Neural cell (in vitro differentiated cells): ENCODE measurements at regions not wholly inside any gene's neighbourhood (a gene's known extent, or its start where the extent isn't known, plus 50 kb on each side); places are given as distances from the start of the nearest gene placed in this dataset.

Source experiments
- H2AFZ ChIP-seq: fragments of 200-600, 300-800 bp; sonication (generic), shearing (Covaris generic); 2 replicates; pipeline ENCODE4 v1.6.0; 2014; ENCODE audit warnings: low read depth, mild to moderate bottlenecking, antibody characterized with exemption, low read length, moderate library complexity
- H3F3A ChIP-seq: fragments of 200-600 bp; shearing (Covaris generic); 2 replicates; pipeline ENCODE4 v1.6.1; 2016; ENCODE audit warnings: mild to moderate bottlenecking, moderate library complexity, mixed read lengths, antibody characterized with exemption, low read length; ENCODE audit not compliant: insufficient read depth, poor library complexity, severe bottlenecking
- H3K27ac ChIP-seq: fragments of 200-600, 300-800 bp; sonication (generic), shearing (Covaris generic); 2 replicates; pipeline ENCODE4 v1.5.1; 2014; ENCODE audit warnings: mild to moderate bottlenecking, low read length, moderate library complexity
- H3K27me3 ChIP-seq: fragments of 300-800, 200-600 bp; sonication (generic), shearing (Covaris generic); 2 replicates; pipeline ENCODE4 v1.6.0; 2014; ENCODE audit warnings: mild to moderate bottlenecking, low read depth, low read length, moderate library complexity; ENCODE audit not compliant: insufficient read depth
- H3K36me3 ChIP-seq: fragments of 300-800, 200-600 bp; sonication (generic), shearing (Covaris generic); 2 replicates; pipeline ENCODE4 v1.5.1; 2014; ENCODE audit warnings: mild to moderate bottlenecking, antibody characterized with exemption, low read length, moderate library complexity; ENCODE audit not compliant: insufficient read depth
- H3K4me2 ChIP-seq: fragments of 300-800, 200-600 bp; sonication (generic), shearing (Covaris generic); 2 replicates; pipeline ENCODE4 v1.6.0; 2014; ENCODE audit warnings: mild to moderate bottlenecking, low read length
- H3K4me3 ChIP-seq: fragments of 300-800, 200-600 bp; sonication (generic), shearing (Covaris generic); 2 replicates; pipeline ENCODE4 v1.5.1; 2014; ENCODE audit warnings: mild to moderate bottlenecking, low read length, moderate library complexity
- H3K79me2 ChIP-seq: fragments of 200-600 bp; shearing (Covaris generic); replicated peaks from 2 replicates; pipeline ENCODE4 v1.6.0; 2014; ENCODE audit warnings: mild to moderate bottlenecking, low read length, moderate library complexity; ENCODE audit not compliant: insufficient read depth
- H3K9ac ChIP-seq: fragments of 300-800, 200-600 bp; sonication (generic), shearing (Covaris generic); 2 replicates; pipeline ENCODE4 v1.6.1; 2016; ENCODE audit warnings: mild to moderate bottlenecking, low read length, mixed read lengths
- H3K9me2 ChIP-seq: fragments of 200-600 bp; shearing (Covaris generic); 2 replicates; pipeline ENCODE4 v1.6.1; 2016; ENCODE audit warnings: mild to moderate bottlenecking, low read length, mixed read lengths; ENCODE audit not compliant: insufficient read depth
- H3K9me3 ChIP-seq: fragments of 200-600, 300-800 bp; sonication (generic), shearing (Covaris generic); 2 replicates; pipeline ENCODE4 v1.6.1; 2016; ENCODE audit warnings: mild to moderate bottlenecking, mixed run types, low read length, moderate library complexity, mixed read lengths
- H4K20me1 ChIP-seq: fragments of 200-600 bp; shearing (Covaris generic); 2 replicates; pipeline ENCODE4 v1.6.1; 2016; ENCODE audit warnings: mild to moderate bottlenecking, mixed run types; ENCODE audit not compliant: insufficient read depth
- CTCF ChIP-seq: fragments of 450-650 bp; IDR thresholded peaks from 2 replicates; pipeline ENCODE4 v1.5.1; 2014; ENCODE audit warnings: antibody characterized with exemption, mild to moderate bottlenecking, moderate library complexity; ENCODE audit not compliant: poor library complexity, severe bottlenecking
- EP300 ChIP-seq: fragments of 450-650 bp; conservative IDR thresholded peaks from 2 replicates; pipeline ENCODE4 v1.6.1; 2014; ENCODE audit warnings: antibody characterized with exemption, mild to moderate bottlenecking, moderate library complexity; ENCODE audit not compliant: poor library complexity, severe bottlenecking
- EZH2 ChIP-seq: fragments of 200-600, 300-800 bp; shearing (Covaris generic), sonication (generic); IDR thresholded peaks from 2 replicates; pipeline ENCODE4 v1.6.1; 2014; ENCODE audit warnings: antibody characterized with exemption, low read length, borderline replicate concordance, mild to moderate bottlenecking; ENCODE audit not compliant: insufficient read depth, poor library complexity, severe bottlenecking
- MXI1 ChIP-seq: fragments of 450-650 bp; conservative IDR thresholded peaks from 2 replicates; pipeline ENCODE4 v1.6.1; 2014; ENCODE audit warnings: antibody characterized with exemption, mild to moderate bottlenecking; ENCODE audit not compliant: poor library complexity, severe bottlenecking
- POLR2AphosphoS5 ChIP-seq: IDR thresholded peaks from 2 replicates; pipeline ENCODE4 v1.6.1; 2012
- RAD21 ChIP-seq: fragments of 450-650 bp; conservative IDR thresholded peaks from 2 replicates; pipeline ENCODE4 v1.6.1; 2014; ENCODE audit warnings: antibody characterized with exemption, mild to moderate bottlenecking, moderate library complexity
- REST ChIP-seq: IDR thresholded peaks from 2 replicates; pipeline ENCODE4 v1.6.1; 2012; ENCODE audit warnings: borderline replicate concordance
- SMC3 ChIP-seq: fragments of 450-650 bp; conservative IDR thresholded peaks from 2 replicates; pipeline ENCODE4 v1.6.1; 2014; ENCODE audit warnings: antibody characterized with exemption, mild to moderate bottlenecking, moderate library complexity; ENCODE audit not compliant: poor library complexity
- TAF1 ChIP-seq: IDR thresholded peaks from 2 replicates; pipeline ENCODE4 v1.6.1; 2012; ENCODE audit warnings: low read depth

- H3K4me2 ChIP-seq: no peak overlapping the region
- H3K79me2 ChIP-seq: no peaks in the 10 kb centered on the region
These were observed 151.4 kb downstream of the TGFB2 start for GRCh38 chr1:218496561-218496960.

More at GRCh38 chr1:218496561-218496960, 151.4 kb downstream of the TGFB2 start:
- no peak overlapping the region for H2AFZ ChIP-seq
- H3K27ac ChIP-seq: no peak overlapping the region
- H4K20me1 ChIP-seq: no peaks in the 10 kb centered on the region
- no peaks in the 10 kb centered on the region for H3K9me2 ChIP-seq
- H3K9ac ChIP-seq: no peak overlapping the region
- no peaks in the 10 kb centered on the region for H3K9me3 ChIP-seq
- TF ChIP-seq RAD21: no peak
- TF ChIP-seq EZH2: no peak
- no peak for TF ChIP-seq POLR2AphosphoS5
- TF ChIP-seq EP300: no peak
- no peak for TF ChIP-seq REST
- no peak for TF ChIP-seq SMC3
- TF ChIP-seq TAF1: no peak
- no peak for TF ChIP-seq CTCF
- TF ChIP-seq MXI1: no peak
- H3K4me3 ChIP-seq: no peak overlapping the region
- H3K27me3 ChIP-seq: no peaks in the 10 kb centered on the region
- H3F3A ChIP-seq: no peaks in the 10 kb centered on the region
- no peaks in the 10 kb centered on the region for H3K36me3 ChIP-seq
